ENCODE measurements at regions not wholly inside any gene's neighbourhood (a gene's known extent, or its start where the extent isn't known, plus 50 kb on each side); places are given as distances from the start of the nearest gene placed in this dataset.

- WGBS, 2 donors = 69 to 83% methylated on average over 2 of the region's 2 CpGs
- Histone ChIP-seq H3K4me3 (no peak overlapping the region), H3K36me3 (ENCODE audit: control insufficient read depth in 4 of 4, insufficient read depth in 4 of 4, low read length in 4 of 4) (no peaks in the 10 kb centered on the region), H3K9me3 (ENCODE audit: control insufficient read depth in 4 of 4, insufficient read depth in 3 of 4, low read length in 3 of 4) (no peaks in the 10 kb centered on the region), H3K9ac (ENCODE audit: insufficient read depth in 1 of 2, low read length in 2 of 2) (no peak overlapping the region), H3K27ac (ENCODE audit: low read depth in 1 of 2, low read length in 1 of 2) (no peak overlapping the region), H3K27me3 (ENCODE audit: control insufficient read depth in 3 of 3, insufficient read depth in 3 of 3, low read length in 2 of 3) (no peaks in the 10 kb centered on the region), H3K4me1 (ENCODE audit: control insufficient read depth in 5 of 5, insufficient read depth in 5 of 5, low read length in 5 of 5) (no peaks in the 10 kb centered on the region)
- no peak for DNase-seq
- no peak for ATAC-seq (ENCODE audit: insufficient read depth, low FRiP score)
- no peak for TF ChIP-seq CTCF (IDR thresholded peaks at IDR 0.05; ENCODE audit: control extremely low read depth, extremely low read depth)
Observed at GRCh38 chr11:79676396-79676795, 235.6 kb upstream of the TENM4 start.

- Histone ChIP-seq H3K9me3 (ENCODE audit: control insufficient read depth in 4 of 4, insufficient read depth in 3 of 4, low read length in 3 of 4) (no peaks in the 10 kb centered on the region), H3K4me1 (ENCODE audit: control insufficient read depth in 5 of 5, insufficient read depth in 5 of 5, low read length in 5 of 5) (no peaks in the 10 kb centered on the region), H3K9ac (ENCODE audit: insufficient read depth in 1 of 2, low read length in 2 of 2) (no peak overlapping the region), H3K4me3 (no peak overlapping the region), H3K36me3 (ENCODE audit: control insufficient read depth in 4 of 4, insufficient read depth in 4 of 4, low read length in 4 of 4) (no peaks in the 10 kb centered on the region), H3K27me3 (ENCODE audit: control insufficient read depth in 3 of 3, insufficient read depth in 3 of 3, low read length in 2 of 3) (no peaks in the 10 kb centered on the region), H3K27ac (ENCODE audit: low read depth in 1 of 2, low read length in 1 of 2) (no peak overlapping the region)
- ATAC-seq (ENCODE audit: insufficient read depth, low FRiP score) (no peak), DNase-seq (no peak)
- TF ChIP-seq CTCF (IDR thresholded peaks at IDR 0.05; ENCODE audit: control extremely low read depth, extremely low read depth) = no peak
- 86 to 93% methylated on average over 2 of the region's 2 CpGs for whole genome bisulfite sequencing, 2 donors
Observed at GRCh38 chr11:79675081-79675480, 234.3 kb upstream of the TENM4 start.

- no peaks in the 10 kb centered on the region for H3K27me3 ChIP-seq (ENCODE audit: control insufficient read depth in 3 of 3, insufficient read depth in 3 of 3, low read length in 2 of 3)
- H3K4me1 ChIP-seq (ENCODE audit: control insufficient read depth in 5 of 5, insufficient read depth in 5 of 5, low read length in 5 of 5) = no peaks in the 10 kb centered on the region
- DNase-seq = no peak
- no peaks in the 10 kb centered on the region for H3K36me3 ChIP-seq (ENCODE audit: control insufficient read depth in 4 of 4, insufficient read depth in 4 of 4, low read length in 4 of 4)
- no peak overlapping the region for H3K4me3 ChIP-seq
- ATAC-seq (ENCODE audit: insufficient read depth, low FRiP score) = no peak
- no peak for TF ChIP-seq CTCF (IDR thresholded peaks at IDR 0.05; ENCODE audit: control extremely low read depth, extremely low read depth)
- H3K9ac ChIP-seq (ENCODE audit: insufficient read depth in 1 of 2, low read length in 2 of 2) = no peak overlapping the region
- no peaks in the 10 kb centered on the region for H3K9me3 ChIP-seq (ENCODE audit: control insufficient read depth in 4 of 4, insufficient read depth in 3 of 4, low read length in 3 of 4)
- H3K27ac ChIP-seq (ENCODE audit: low read depth in 1 of 2, low read length in 1 of 2) = no peak overlapping the region
- WGBS, 2 donors = 79 to 94% methylated on average over 1 of the region's 1 CpG
Observed at GRCh38 chr11:79672786-79673185, 232.0 kb upstream of the TENM4 start.

- no peak overlapping the region for H3K4me3 ChIP-seq
- no peaks in the 10 kb centered on the region for H3K36me3 ChIP-seq (ENCODE audit: control insufficient read depth in 4 of 4, insufficient read depth in 4 of 4, low read length in 4 of 4)
- no peaks in the 10 kb centered on the region for H3K9me3 ChIP-seq (ENCODE audit: control insufficient read depth in 4 of 4, insufficient read depth in 3 of 4, low read length in 3 of 4)
- no peak for TF ChIP-seq CTCF (IDR thresholded peaks at IDR 0.05; ENCODE audit: control extremely low read depth, extremely low read depth)
- H3K4me1 ChIP-seq (ENCODE audit: control insufficient read depth in 5 of 5, insufficient read depth in 5 of 5, low read length in 5 of 5) = no peaks in the 10 kb centered on the region
- DNase-seq (no peak), ATAC-seq (ENCODE audit: insufficient read depth, low FRiP score) (no peak)
- H3K27ac ChIP-seq (ENCODE audit: low read depth in 1 of 2, low read length in 1 of 2) = no peak overlapping the region
- WGBS, 2 donors = 76 to 80% methylated on average over 3 of the region's 3 CpGs
- no peak overlapping the region for H3K9ac ChIP-seq (ENCODE audit: insufficient read depth in 1 of 2, low read length in 2 of 2)
- no peaks in the 10 kb centered on the region for H3K27me3 ChIP-seq (ENCODE audit: control insufficient read depth in 3 of 3, insufficient read depth in 3 of 3, low read length in 2 of 3)
Observed at GRCh38 chr11:79671401-79671800, 230.6 kb upstream of the TENM4 start.

Measured in lung (tissue), 11 donors.